GM23338 (cell line): ENCODE measurements at regions not wholly inside any gene's neighbourhood (a gene's known extent, or its start where the extent isn't known, plus 50 kb on each side); places are given as distances from the start of the nearest gene placed in this dataset.

Source experiments
- ATAC-seq: fragments of 200-7000 bp; cut with Tn5 transposase; 3 replicates; pipeline ENCODE4 v1.9.1; 2020
- DNase-seq: peaks from one replicate; pipeline ENCODE4 v3.0.0-alpha.2; 2015; ENCODE audit warnings: low spot score
- H2AFZ ChIP-seq: fragments of 200-600 bp; sonication (generic); 2 replicates; pipeline ENCODE4 v1.8.0; 2016; ENCODE audit warnings: antibody characterized with exemption, mild to moderate bottlenecking, moderate library complexity
- H3F3A ChIP-seq: fragments of 200-600 bp; sonication (generic); replicated peaks from 2 replicates; pipeline ENCODE4 v1.8.0; 2017; ENCODE audit warnings: antibody characterized with exemption, mixed run types, low read depth
- H3K27ac ChIP-seq: fragments of 200-600 bp; sonication (generic); 2 replicates; pipeline ENCODE4 v1.6.1; 2016; ENCODE audit warnings: low read depth
- H3K27me3 ChIP-seq: fragments of 200-600 bp; sonication (generic); 2 replicates; pipeline ENCODE4 v1.8.0; 2016; ENCODE audit warnings: mild to moderate bottlenecking, mixed run types, moderate library complexity; ENCODE audit not compliant: insufficient read depth
- H3K36me3 ChIP-seq: fragments of 200-600 bp; sonication (generic); 2 replicates; pipeline ENCODE4 v1.8.0; 2016; ENCODE audit warnings: mild to moderate bottlenecking; ENCODE audit not compliant: insufficient read depth
- H3K4me1 ChIP-seq: fragments of 200-600 bp; sonication (generic); 2 replicates; pipeline ENCODE4 v1.8.0; 2016; ENCODE audit warnings: mild to moderate bottlenecking, moderate library complexity; ENCODE audit not compliant: insufficient read depth
- H3K4me2 ChIP-seq: fragments of 200-600 bp; sonication (generic); 2 replicates; pipeline ENCODE4 v1.7.1; 2017; ENCODE audit warnings: mixed run types
- H3K4me3 ChIP-seq: fragments of 200-600 bp; sonication (generic); 2 replicates; pipeline ENCODE4 v1.6.1; 2016; ENCODE audit warnings: mixed run types
- H3K79me2 ChIP-seq: fragments of 200-600 bp; sonication (generic); replicated peaks from 2 replicates; pipeline ENCODE4 v1.8.0; 2017; ENCODE audit warnings: mild to moderate bottlenecking; ENCODE audit not compliant: insufficient read depth
- H3K9me2 ChIP-seq: fragments of 200-600 bp; sonication (generic); 2 replicates; pipeline ENCODE4 v1.8.0; 2017; ENCODE audit not compliant: insufficient read depth
- H4K20me1 ChIP-seq: fragments of 200-600 bp; sonication (generic); replicated peaks from 2 replicates; pipeline ENCODE4 v1.8.0; 2017; ENCODE audit warnings: mild to moderate bottlenecking; ENCODE audit not compliant: insufficient read depth
- H3K27ac Mint-ChIP-seq: 2 replicates; pipeline ENCODE4 v1.8.0; 2020; ENCODE audit warnings: inconsistent platforms, mild to moderate bottlenecking, moderate library complexity, mixed read lengths
- H3K27me3 Mint-ChIP-seq: 3 replicates; pipeline ENCODE4 v1.8.0; 2022; ENCODE audit warnings: low read depth, mild to moderate bottlenecking, moderate library complexity, mixed read lengths, inconsistent platforms; ENCODE audit not compliant: insufficient read depth, poor library complexity
- H3K36me3 Mint-ChIP-seq: 3 replicates; pipeline ENCODE4 v1.8.0; 2021; ENCODE audit warnings: low read depth, mild to moderate bottlenecking, inconsistent platforms, moderate library complexity, mixed read lengths
- H3K4me1 Mint-ChIP-seq: 3 replicates; pipeline ENCODE4 v1.8.0; 2020; ENCODE audit warnings: mild to moderate bottlenecking, inconsistent platforms, mixed read lengths
- H3K4me3 Mint-ChIP-seq: 3 replicates; pipeline ENCODE4 v1.8.0; 2021; ENCODE audit warnings: moderate library complexity, mild to moderate bottlenecking, inconsistent platforms, mixed read lengths
- H3K9me3 Mint-ChIP-seq: 3 replicates; pipeline ENCODE4 v1.8.0; 2020; ENCODE audit warnings: moderate library complexity, mild to moderate bottlenecking, inconsistent platforms, mixed read lengths
- CREB1 ChIP-seq: fragments of 250-450 bp; sonication (Bioruptor Pico); IDR thresholded peaks from 2 replicates; pipeline ENCODE4 v1.5.0; 2020; ENCODE audit warnings: low read depth, mild to moderate bottlenecking, moderate library complexity
- EZH2 ChIP-seq: fragments of 200-600 bp; sonication (generic); IDR thresholded peaks from one replicate; pipeline ENCODE4 v1.8.0; 2017; ENCODE audit warnings: antibody characterized with exemption, mild to moderate bottlenecking, low read depth; ENCODE audit not compliant: unreplicated experiment
- EZH2phosphoT487 ChIP-seq: fragments of 200-600 bp; sonication (generic); IDR thresholded peaks from one replicate; pipeline ENCODE4 v1.8.1; 2018; ENCODE audit warnings: antibody characterized with exemption; ENCODE audit not compliant: unreplicated experiment
- JUNB ChIP-seq: IDR thresholded peaks from one replicate; pipeline ENCODE4 v1.6.1; 2016; ENCODE audit warnings: antibody characterized with exemption; ENCODE audit not compliant: unreplicated experiment
- NANOG ChIP-seq: IDR thresholded peaks from 2 replicates; pipeline ENCODE4 v1.6.1; 2016; ENCODE audit warnings: antibody characterized with exemption, borderline replicate concordance
- POLR2AphosphoS5 ChIP-seq: IDR thresholded peaks from 2 replicates; pipeline ENCODE4 v1.6.1; 2016; ENCODE audit warnings: antibody characterized with exemption, low read depth
- STAT1 ChIP-seq: IDR thresholded peaks from one replicate; pipeline ENCODE4 v1.6.1; 2016; ENCODE audit warnings: antibody characterized with exemption; ENCODE audit not compliant: unreplicated experiment
- ZNF114 ChIP-seq: fragments of 250-450 bp; sonication (Bioruptor Pico); IDR thresholded peaks from 2 replicates; pipeline ENCODE4 v1.5.0; 2020; ENCODE audit warnings: mild to moderate bottlenecking, moderate library complexity
- ZNF331 ChIP-seq: fragments of 250-450 bp; sonication (Bioruptor Pico); IDR thresholded peaks from 2 replicates; pipeline ENCODE4 v1.5.0; 2020; ENCODE audit warnings: low read depth, mild to moderate bottlenecking, moderate library complexity
- TF ChIP-seq, protein P1 (sequence below): fragments of 250-450 bp; sonication (Bioruptor Pico); IDR thresholded peaks from 2 replicates; pipeline ENCODE4 v1.5.0; 2020; ENCODE audit warnings: mild to moderate bottlenecking, moderate library complexity
- TF ChIP-seq, protein P2 (sequence below): IDR thresholded peaks from 2 replicates; pipeline ENCODE4 v1.6.1; 2016; ENCODE audit warnings: antibody characterized with exemption
- TF ChIP-seq, protein P3 (sequence below): IDR thresholded peaks from one replicate; pipeline ENCODE4 v1.6.1; 2018; ENCODE audit warnings: antibody characterized with exemption; ENCODE audit not compliant: unreplicated experiment
- TF ChIP-seq, protein P4 (sequence below), 2 experiments: fragments of 200-600 bp in 1 of 2; sonication (generic) in 1 of 2; conservative IDR thresholded peaks; 2 replicates each; pipeline versions ENCODE4 v1.5.1 to v1.6.1; 2016 to 2017; ENCODE audit warnings: antibody characterized with exemption in 2 of 2, low read depth in 2 of 2, mild to moderate bottlenecking in 2 of 2, moderate library complexity in 1 of 2

DNA sequence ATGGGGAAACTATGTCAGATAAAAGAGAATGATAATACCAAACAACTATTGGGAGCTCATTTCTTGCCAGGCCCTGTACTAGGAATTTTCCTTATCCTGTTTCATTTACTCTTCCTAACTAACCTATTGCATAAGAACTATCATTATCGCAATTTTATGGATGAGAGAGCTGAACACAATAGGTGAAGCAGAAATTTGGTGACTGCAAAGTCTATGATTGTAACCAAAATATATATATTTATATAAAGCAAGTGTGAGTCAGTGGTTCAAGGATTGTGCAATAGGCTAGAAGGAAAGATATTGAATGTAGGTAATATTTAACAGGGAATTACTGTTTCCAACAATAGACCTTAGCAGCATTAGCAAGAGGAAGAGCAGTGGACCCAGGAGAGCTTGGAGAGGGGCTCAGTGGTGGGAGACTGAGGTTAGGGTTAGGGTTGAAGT, 181.1 kb upstream of the TENT5A start (continued):
- TF ChIP-seq, protein P1, sequence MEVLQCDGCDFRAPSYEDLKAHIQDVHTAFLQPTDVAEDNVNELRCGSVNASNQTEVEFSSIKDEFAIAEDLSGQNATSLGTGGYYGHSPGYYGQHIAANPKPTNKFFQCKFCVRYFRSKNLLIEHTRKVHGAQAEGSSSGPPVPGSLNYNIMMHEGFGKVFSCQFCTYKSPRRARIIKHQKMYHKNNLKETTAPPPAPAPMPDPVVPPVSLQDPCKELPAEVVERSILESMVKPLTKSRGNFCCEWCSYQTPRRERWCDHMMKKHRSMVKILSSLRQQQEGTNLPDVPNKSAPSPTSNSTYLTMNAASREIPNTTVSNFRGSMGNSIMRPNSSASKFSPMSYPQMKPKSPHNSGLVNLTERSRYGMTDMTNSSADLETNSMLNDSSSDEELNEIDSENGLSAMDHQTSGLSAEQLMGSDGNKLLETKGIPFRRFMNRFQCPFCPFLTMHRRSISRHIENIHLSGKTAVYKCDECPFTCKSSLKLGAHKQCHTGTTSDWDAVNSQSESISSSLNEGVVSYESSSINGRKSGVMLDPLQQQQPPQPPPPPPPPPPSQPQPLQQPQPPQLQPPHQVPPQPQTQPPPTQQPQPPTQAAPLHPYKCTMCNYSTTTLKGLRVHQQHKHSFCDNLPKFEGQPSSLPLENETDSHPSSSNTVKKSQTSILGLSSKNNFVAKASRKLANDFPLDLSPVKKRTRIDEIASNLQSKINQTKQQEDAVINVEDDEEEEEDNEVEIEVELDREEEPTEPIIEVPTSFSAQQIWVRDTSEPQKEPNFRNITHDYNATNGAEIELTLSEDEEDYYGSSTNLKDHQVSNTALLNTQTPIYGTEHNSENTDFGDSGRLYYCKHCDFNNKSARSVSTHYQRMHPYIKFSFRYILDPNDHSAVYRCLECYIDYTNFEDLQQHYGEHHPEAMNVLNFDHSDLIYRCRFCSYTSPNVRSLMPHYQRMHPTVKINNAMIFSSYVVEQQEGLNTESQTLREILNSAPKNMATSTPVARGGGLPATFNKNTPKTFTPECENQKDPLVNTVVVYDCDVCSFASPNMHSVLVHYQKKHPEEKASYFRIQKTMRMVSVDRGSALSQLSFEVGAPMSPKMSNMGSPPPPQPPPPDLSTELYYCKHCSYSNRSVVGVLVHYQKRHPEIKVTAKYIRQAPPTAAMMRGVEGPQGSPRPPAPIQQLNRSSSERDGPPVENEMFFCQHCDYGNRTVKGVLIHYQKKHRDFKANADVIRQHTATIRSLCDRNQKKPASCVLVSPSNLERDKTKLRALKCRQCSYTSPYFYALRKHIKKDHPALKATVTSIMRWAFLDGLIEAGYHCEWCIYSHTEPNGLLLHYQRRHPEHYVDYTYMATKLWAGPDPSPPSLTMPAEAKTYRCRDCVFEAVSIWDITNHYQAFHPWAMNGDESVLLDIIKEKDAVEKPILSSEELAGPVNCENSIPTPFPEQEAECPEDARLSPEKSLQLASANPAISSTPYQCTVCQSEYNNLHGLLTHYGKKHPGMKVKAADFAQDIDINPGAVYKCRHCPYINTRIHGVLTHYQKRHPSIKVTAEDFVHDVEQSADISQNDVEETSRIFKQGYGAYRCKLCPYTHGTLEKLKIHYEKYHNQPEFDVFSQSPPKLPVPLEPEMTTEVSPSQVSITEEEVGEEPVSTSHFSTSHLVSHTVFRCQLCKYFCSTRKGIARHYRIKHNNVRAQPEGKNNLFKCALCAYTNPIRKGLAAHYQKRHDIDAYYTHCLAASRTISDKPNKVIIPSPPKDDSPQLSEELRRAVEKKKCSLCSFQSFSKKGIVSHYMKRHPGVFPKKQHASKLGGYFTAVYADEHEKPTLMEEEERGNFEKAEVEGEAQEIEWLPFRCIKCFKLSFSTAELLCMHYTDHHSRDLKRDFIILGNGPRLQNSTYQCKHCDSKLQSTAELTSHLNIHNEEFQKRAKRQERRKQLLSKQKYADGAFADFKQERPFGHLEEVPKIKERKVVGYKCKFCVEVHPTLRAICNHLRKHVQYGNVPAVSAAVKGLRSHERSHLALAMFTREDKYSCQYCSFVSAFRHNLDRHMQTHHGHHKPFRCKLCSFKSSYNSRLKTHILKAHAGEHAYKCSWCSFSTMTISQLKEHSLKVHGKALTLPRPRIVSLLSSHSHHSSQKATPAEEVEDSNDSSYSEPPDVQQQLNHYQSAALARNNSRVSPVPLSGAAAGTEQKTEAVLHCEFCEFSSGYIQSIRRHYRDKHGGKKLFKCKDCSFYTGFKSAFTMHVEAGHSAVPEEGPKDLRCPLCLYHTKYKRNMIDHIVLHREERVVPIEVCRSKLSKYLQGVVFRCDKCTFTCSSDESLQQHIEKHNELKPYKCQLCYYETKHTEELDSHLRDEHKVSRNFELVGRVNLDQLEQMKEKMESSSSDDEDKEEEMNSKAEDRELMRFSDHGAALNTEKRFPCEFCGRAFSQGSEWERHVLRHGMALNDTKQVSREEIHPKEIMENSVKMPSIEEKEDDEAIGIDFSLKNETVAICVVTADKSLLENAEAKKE (CRISPR knock-in tag) = no peak
- TF ChIP-seq STAT1 (no peak), CREB1 (CRISPR knock-in tag) (no peak), EZH2phosphoT487 (no peak)

DNA sequence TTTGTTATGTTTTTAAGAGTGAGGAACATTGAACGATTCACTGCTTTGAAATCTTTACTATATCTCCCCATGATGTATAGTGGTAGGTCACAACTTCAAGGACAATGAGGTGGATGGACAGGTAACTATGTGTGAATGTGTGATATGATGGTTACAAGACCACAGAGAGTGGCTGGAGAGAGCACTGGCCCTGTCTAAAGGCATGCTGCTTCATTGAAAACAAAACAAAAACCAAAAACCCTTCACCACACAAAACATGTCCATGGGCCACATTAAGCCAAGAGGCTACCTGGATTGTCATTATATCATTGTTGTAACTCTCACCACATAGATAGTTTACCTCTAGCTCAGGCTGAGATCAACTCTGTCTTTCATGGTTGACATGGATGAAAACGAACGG, 180.6 kb upstream of the TENT5A start:
- Histone ChIP-seq H3K79me2 (no peaks in the 10 kb centered on the region), H3K27me3 (no peaks in the 10 kb centered on the region), H3K4me3 (no peak overlapping the region), H3K4me2 (no peak overlapping the region), H3K27ac (no peak overlapping the region), H3F3A (no peaks in the 10 kb centered on the region), H4K20me1 (no peaks in the 10 kb centered on the region), H3K36me3 (no peaks in the 10 kb centered on the region), H3K4me1 (no peaks in the 10 kb centered on the region), H3K9me2 (no peaks in the 10 kb centered on the region; the same call in 1 of the 2 replicates), H2AFZ (no peak overlapping the region)
- H3K27ac Mint-ChIP-seq = no peak overlapping the region
- H3K4me1 Mint-ChIP-seq = no peaks in the 10 kb centered on the region
- no peak for DNase-seq
- no peaks in the 10 kb centered on the region for H3K27me3 Mint-ChIP-seq
- no peak for ATAC-seq
- no peaks in the 10 kb centered on the region for H3K36me3 Mint-ChIP-seq
- H3K4me3 Mint-ChIP-seq = no peak overlapping the region
- H3K9me3 Mint-ChIP-seq = no peaks in the 10 kb centered on the region
- no peak for TF ChIP-seq STAT1
- no peak for TF ChIP-seq ZNF114 (CRISPR knock-in tag)
- no peak for TF ChIP-seq NANOG
- TF ChIP-seq JUNB = no peak
- TF ChIP-seq, protein P2, sequence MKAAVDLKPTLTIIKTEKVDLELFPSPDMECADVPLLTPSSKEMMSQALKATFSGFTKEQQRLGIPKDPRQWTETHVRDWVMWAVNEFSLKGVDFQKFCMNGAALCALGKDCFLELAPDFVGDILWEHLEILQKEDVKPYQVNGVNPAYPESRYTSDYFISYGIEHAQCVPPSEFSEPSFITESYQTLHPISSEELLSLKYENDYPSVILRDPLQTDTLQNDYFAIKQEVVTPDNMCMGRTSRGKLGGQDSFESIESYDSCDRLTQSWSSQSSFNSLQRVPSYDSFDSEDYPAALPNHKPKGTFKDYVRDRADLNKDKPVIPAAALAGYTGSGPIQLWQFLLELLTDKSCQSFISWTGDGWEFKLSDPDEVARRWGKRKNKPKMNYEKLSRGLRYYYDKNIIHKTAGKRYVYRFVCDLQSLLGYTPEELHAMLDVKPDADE = no peak
- TF ChIP-seq, protein P3, sequence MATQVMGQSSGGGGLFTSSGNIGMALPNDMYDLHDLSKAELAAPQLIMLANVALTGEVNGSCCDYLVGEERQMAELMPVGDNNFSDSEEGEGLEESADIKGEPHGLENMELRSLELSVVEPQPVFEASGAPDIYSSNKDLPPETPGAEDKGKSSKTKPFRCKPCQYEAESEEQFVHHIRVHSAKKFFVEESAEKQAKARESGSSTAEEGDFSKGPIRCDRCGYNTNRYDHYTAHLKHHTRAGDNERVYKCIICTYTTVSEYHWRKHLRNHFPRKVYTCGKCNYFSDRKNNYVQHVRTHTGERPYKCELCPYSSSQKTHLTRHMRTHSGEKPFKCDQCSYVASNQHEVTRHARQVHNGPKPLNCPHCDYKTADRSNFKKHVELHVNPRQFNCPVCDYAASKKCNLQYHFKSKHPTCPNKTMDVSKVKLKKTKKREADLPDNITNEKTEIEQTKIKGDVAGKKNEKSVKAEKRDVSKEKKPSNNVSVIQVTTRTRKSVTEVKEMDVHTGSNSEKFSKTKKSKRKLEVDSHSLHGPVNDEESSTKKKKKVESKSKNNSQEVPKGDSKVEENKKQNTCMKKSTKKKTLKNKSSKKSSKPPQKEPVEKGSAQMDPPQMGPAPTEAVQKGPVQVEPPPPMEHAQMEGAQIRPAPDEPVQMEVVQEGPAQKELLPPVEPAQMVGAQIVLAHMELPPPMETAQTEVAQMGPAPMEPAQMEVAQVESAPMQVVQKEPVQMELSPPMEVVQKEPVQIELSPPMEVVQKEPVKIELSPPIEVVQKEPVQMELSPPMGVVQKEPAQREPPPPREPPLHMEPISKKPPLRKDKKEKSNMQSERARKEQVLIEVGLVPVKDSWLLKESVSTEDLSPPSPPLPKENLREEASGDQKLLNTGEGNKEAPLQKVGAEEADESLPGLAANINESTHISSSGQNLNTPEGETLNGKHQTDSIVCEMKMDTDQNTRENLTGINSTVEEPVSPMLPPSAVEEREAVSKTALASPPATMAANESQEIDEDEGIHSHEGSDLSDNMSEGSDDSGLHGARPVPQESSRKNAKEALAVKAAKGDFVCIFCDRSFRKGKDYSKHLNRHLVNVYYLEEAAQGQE = no peak
- no peak for TF ChIP-seq POLR2AphosphoS5
- TF ChIP-seq EZH2phosphoT487 = no peak
- TF ChIP-seq, protein P4, sequence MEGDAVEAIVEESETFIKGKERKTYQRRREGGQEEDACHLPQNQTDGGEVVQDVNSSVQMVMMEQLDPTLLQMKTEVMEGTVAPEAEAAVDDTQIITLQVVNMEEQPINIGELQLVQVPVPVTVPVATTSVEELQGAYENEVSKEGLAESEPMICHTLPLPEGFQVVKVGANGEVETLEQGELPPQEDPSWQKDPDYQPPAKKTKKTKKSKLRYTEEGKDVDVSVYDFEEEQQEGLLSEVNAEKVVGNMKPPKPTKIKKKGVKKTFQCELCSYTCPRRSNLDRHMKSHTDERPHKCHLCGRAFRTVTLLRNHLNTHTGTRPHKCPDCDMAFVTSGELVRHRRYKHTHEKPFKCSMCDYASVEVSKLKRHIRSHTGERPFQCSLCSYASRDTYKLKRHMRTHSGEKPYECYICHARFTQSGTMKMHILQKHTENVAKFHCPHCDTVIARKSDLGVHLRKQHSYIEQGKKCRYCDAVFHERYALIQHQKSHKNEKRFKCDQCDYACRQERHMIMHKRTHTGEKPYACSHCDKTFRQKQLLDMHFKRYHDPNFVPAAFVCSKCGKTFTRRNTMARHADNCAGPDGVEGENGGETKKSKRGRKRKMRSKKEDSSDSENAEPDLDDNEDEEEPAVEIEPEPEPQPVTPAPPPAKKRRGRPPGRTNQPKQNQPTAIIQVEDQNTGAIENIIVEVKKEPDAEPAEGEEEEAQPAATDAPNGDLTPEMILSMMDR (conservative IDR thresholded peaks at IDR 0.05; ENCODE audit: low read depth in 2 of 2) = no peak
- TF ChIP-seq EZH2 = no peak
- no peak for TF ChIP-seq ZNF331 (CRISPR knock-in tag)
- no peak for TF ChIP-seq CREB1 (CRISPR knock-in tag)
